Pancreas (tissue), 10 donors: ENCODE measurements at regions not wholly inside any gene's neighbourhood (a gene's known extent, or its start where the extent isn't known, plus 50 kb on each side); places are given as distances from the start of the nearest gene placed in this dataset.

Experiments
- ATAC-seq, 4 donors: fragments of 200-7000 bp; cut with Tn5 transposase; one replicate each; pipeline versions ENCODE4 v1.8.0 to v1.9.1; 2020; ENCODE audit warnings: mild to moderate bottlenecking in 4 of 4, moderate library complexity in 4 of 4
- DNase-seq, 6 donors: peaks; one replicate each; pipeline ENCODE4 v3.0.0-alpha.2; 2020
- FAIRE-seq: peaks from 2 replicates; lab custom pipeline; 2012; peaks lifted over from hg19 to GRCh38; lab: Jason Lieb, UNC
- H3K27ac ChIP-seq, 4 donors: fragments of 200-600 bp; sonication (generic); 1 replicate in 3 of 4; 2 replicates in 1 of 4; pipeline versions ENCODE4 v1.5.0 to v1.8.0; 2020
- H3K27me3 ChIP-seq, 4 donors: fragments of 200-600 bp; one replicate each; pipeline ENCODE4 v1.8.0; 2021
- H3K36me3 ChIP-seq, 3 donors: fragments of 200-600 bp; sonication (generic) in 1 of 3; one replicate each; pipeline versions ENCODE4 v1.5.0 to v1.8.0; 2020 to 2021
- H3K4me1 ChIP-seq, 3 donors: fragments of 200-600 bp; one replicate each; pipeline ENCODE4 v1.8.0; 2021
- H3K4me3 ChIP-seq, 4 donors: fragments of 200-600 bp; sonication (generic) in 2 of 4; one replicate each; pipeline versions ENCODE4 v1.5.0 to v1.8.0; 2020 to 2021
- H3K9me3 ChIP-seq, 4 donors: fragments of 200-600 bp; one replicate each; pipeline ENCODE4 v1.8.0; 2021
- CTCF ChIP-seq, 4 donors: fragments of 200-600 bp; sonication (generic) in 3 of 4; IDR thresholded peaks; one replicate each; pipeline versions ENCODE4 v1.5.0 to v1.8.0; 2021; ENCODE audit warnings: antibody characterized with exemption in 4 of 4
- WGBS, 2 donors: extraction: QIAGEN DNeasy Blood & Tissue Kit; methylation state at CpG; one replicate each; pipeline ENCODE4 v1.1.7; 2013; 5-methylcytosine and 5-hydroxymethylcytosine counted together
- intact Hi-C, 3 donors: fragments of 100-400 bp; cut with DNase I; formaldehyde crosslinking; loops; one replicate each; pipeline versions ENCODE4 v1.11.1 to v1.14.2; 2022
- donor health status: healthy with polysubstance abuse.
- donor health status: DM: no; HTN: no; CAD: no; lungs with moderate emphysema.
- donor health status: DM: no; HTN: no; CAD: no.
- donor health status: control.
- donor health status: control.
- donor health status: Bipolar disorder and iron deficiency.
- donor health status: DM: yes; HTN: yes; CAD: no.
- donor health status: DM: no; HTN: no; CAD: no.
- donor health status: DM: no; HTN: no; CAD: no.
- donor health status: DM: yes; HTN: yes; CAD: no.

GRCh38 chr10:84053626-84054025 lies 85.7 kb upstream of the GHITM start:
- TF ChIP-seq CTCF (IDR thresholded peaks at IDR 0.05): no peak
- no peak for FAIRE-seq
- Histone ChIP-seq H3K27ac (no peak overlapping the region), H3K9me3 (no peaks in the 10 kb centered on the region), H3K27me3 (no peaks in the 10 kb centered on the region), H3K4me1 (no peaks in the 10 kb centered on the region), H3K36me3 (no peaks in the 10 kb centered on the region), H3K4me3 (no peak overlapping the region)
- DNase-seq: no peak
- 65 to 86% methylated on average over 5 of the region's 5 CpGs for WGBS, 2 donors
- intact Hi-C loops: no loop called here
- no peak for ATAC-seq

GRCh38 chr10:84054743-84055142 lies 84.6 kb upstream of the GHITM start:
- no peak overlapping the region for H3K27ac ChIP-seq
- no peak for ATAC-seq
- H3K4me3 ChIP-seq: no peak overlapping the region
- WGBS, 2 donors: 65 to 80% methylated on average over 3 of the region's 3 CpGs
- no peaks in the 10 kb centered on the region for H3K27me3 ChIP-seq
- no peaks in the 10 kb centered on the region for H3K4me1 ChIP-seq
- no peak for TF ChIP-seq CTCF (IDR thresholded peaks at IDR 0.05)
- no peak for FAIRE-seq
- no peaks in the 10 kb centered on the region for H3K36me3 ChIP-seq
- no peak for DNase-seq
- intact Hi-C loops: no loop called here
- H3K9me3 ChIP-seq: no peaks in the 10 kb centered on the region

GRCh38 chr10:84059526-84059925 lies 79.8 kb upstream of the GHITM start:
- ATAC-seq: no peak
- no peak overlapping the region for H3K27ac ChIP-seq
- no peak for TF ChIP-seq CTCF (IDR thresholded peaks at IDR 0.05)
- H3K4me3 ChIP-seq: no peak overlapping the region
- WGBS, 2 donors: 53 to 81% methylated on average over 3 of the region's 3 CpGs
- intact Hi-C loops: no loop called here
- no peaks in the 10 kb centered on the region for H3K27me3 ChIP-seq
- no peak for DNase-seq
- no peak for FAIRE-seq
- H3K36me3 ChIP-seq: no peaks in the 10 kb centered on the region
- no peaks in the 10 kb centered on the region for H3K9me3 ChIP-seq
- no peaks in the 10 kb centered on the region for H3K4me1 ChIP-seq

- no peaks in the 10 kb centered on the region for H3K36me3 ChIP-seq
- no peaks in the 10 kb centered on the region for H3K4me1 ChIP-seq
- ATAC-seq (no peak), DNase-seq (no peak), FAIRE-seq (no peak)
- H3K27ac ChIP-seq: no peak overlapping the region
- no peaks in the 10 kb centered on the region for H3K9me3 ChIP-seq
- H3K4me3 ChIP-seq: no peak overlapping the region
- no peak for TF ChIP-seq CTCF (IDR thresholded peaks at IDR 0.05)
- no peaks in the 10 kb centered on the region for H3K27me3 ChIP-seq
- intact Hi-C loops: no loop called here
These were observed 75.9 kb upstream of the GHITM start for GRCh38 chr10:84063440-84063839.

- H3K36me3 ChIP-seq: no peaks in the 10 kb centered on the region
- no peaks in the 10 kb centered on the region for H3K4me1 ChIP-seq
- intact Hi-C loops: no loop called here
- no peaks in the 10 kb centered on the region for H3K27me3 ChIP-seq
- no peak for ATAC-seq
- DNase-seq: no peak
- no peak for FAIRE-seq
- H3K27ac ChIP-seq: no peak overlapping the region
- TF ChIP-seq CTCF (IDR thresholded peaks at IDR 0.05): no peak
- no peak overlapping the region for H3K4me3 ChIP-seq
- 59 to 67% methylated on average over 8 of the region's 8 CpGs for WGBS, 2 donors
- no peaks in the 10 kb centered on the region for H3K9me3 ChIP-seq
These were observed 73.3 kb upstream of the GHITM start for GRCh38 chr10:84065804-84066601.
